ENCODE measurements at regions not wholly inside any gene's neighbourhood (a gene's known extent, or its start where the extent isn't known, plus 50 kb on each side); places are given as distances from the start of the nearest gene placed in this dataset.
"Not testable (repeated sequence)": the region's sequence is repeated elsewhere in the genome, so short reads cannot be mapped to it uniquely, and the experiment has no call there.

DNA sequence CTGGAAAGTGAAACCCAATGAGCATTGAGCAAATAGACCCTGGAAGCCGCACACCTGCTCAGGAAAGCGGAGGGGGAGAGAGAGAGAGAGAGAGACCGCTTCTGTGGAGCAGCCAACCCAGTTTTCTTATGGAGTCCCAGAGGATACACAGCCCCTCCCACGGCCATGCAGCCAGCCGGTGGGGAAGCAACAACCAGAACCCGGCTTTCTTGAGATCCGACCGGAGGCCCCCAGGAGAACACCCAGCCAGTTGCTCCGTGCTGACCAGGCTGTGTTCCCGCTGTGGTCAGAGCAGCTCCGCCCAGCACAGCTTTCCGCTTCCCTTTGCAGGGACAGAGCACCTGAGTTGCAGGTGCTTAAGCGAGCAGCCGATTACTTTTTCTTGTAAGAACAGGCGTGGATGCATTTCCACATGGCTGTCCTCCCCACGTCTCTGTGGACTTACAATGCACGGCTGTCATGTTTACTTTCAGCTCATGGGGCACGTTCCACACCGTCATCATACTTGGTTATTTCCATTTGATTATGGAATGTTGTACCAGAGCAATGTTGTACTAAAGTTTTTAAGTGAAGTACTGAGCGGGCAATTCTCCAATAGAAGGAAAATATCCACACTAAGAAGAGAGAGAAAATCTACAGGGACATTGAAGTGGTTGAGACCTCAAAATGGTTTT, 381.9 kb downstream of the THBS2 start:
- no peak for DNase-seq

DNA sequence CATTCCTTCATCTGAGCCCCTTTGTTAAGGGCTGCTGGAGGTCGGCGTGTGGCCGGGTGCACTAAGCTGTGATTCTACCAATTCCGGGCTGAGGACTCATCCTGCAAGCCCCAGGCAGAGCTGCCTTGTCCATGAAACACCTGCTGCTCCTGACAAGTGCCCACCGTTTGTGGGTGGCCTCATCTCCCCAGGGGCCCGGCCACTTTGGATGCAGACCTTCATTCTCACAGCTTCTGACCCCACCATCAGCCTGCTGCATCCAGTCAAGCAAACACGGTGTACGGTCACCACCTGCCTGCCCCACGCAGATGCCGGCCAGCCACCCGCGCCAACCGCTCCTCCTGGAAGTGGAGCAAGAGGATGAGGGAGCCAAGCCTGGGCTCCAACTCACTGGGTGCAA, 382.7 kb downstream of the THBS2 start:
- DNase-seq: no peak

DNA sequence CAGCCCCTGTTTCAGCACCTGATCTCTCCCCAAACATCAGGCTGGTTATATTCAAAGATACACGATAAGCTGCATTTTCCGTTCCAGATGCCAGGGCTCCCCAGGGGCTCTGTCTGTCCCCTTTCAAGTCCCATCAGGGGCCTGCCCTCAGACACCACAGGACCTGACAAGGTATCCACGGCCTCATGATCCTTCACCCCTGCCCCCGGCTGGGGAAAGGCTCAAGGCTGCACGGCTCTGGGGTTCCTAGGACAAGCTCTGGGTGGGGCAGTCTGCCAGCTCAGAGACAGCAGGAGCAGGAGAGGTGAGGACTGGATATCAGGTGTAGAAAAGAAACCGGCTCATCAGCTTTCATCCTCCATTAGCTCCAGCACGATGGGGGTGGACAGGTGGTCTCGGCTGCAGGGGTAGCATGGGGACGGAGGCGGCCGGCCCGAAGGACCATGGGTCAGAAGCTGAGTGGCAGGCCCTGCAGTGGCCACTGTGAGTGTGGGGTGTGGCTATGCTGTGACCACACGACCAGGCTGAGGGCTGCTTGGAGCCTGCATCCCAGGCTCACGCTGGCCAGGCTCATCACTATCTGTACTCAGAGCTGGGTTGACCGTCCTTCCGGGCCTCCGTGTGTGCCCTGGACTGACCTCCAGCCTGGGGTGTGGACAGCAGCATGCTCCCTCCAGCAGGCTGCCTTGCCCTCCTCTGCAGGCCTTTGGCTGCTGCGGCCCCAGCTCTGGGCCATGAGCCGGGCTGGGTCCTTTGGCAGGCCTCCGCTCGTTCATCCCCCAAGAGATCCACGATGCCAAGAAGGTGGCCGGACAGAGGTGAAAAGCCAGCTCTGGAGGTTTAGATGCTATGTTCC, 386.2 kb downstream of the THBS2 start:
- DNase-seq: no peak

DNA sequence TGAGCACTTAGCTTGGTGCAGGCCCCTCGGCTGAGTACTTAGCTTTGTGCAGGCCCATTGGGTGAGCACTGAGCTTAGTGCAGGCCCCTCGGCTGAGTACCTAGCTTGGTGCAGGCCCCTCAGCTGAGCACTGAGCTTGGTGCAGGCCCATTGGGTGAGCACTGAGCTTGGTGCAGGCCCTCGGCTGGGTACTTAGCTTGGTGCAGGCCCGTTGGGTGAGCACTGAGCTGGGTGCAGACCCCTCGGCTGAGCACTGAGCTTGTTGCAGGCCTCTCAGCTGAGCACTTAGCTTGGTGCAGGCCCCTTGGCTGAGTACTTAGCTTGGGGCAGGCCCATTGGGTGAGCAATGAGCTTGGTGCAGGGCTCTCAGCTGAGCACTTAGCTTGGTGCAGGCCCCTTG, 387.1 kb downstream of the THBS2 start:
- DNase-seq: no peak

DNA sequence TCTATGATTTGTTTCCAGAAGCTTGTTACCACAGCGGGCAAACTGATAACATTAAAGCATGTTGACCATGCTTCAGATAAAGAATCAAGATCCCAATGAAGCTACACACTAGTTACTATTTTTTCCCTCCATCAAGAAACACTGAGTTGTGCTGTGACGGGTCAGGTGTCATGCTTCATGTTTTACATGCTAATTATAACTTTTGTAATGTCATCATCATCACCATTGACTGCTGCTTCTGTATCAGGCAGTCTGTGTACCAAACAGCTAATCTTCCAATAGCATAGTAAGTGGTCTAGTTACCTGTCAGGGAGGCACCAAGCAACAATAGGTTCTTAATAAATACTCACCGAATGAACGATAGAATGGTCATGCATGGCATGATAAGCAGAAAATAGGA, 388.1 kb downstream of the THBS2 start:
- no peak for DNase-seq

DNA sequence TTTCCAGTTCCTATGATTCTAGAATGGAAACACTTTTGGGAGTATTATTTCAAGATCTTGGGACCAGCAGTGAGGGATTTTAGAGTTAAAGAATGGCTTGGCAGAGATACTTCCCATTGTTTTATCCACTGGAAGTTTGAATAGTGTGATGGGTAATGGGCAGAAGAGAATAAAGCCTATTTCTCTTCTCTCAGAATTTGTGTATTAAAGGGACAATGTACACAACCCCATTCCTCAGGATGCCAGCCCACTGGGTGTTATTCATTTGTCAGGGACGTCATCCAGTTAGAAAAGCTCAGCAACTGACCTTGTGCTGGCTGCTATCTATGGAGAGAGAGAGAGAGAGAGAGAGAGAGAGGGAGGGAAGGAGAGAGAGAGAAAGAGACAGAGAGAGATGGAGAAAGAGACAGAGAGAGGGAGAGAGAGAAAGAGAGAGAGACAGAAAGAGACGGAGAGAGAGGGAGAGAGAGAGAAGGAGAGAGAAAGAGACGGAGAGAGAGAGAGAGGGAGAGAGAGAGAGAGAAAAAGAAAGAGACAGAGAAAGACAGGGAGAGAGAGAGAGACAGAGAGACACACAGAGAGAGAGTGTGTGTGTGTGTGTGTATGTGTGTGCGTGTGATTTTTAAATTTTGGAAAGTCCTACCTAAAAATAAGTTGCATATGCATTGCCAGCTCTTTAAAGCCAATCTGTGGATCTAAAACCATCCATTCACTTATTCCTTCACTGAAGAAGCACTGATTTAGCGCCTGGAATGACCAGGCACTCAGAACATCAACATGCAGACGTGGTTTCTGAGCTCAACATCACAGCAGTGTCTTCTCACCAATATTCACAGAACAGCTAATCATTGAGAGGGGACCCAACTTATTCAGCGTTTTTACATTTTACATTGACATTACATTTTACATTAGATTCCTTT, 388.8 kb downstream of the THBS2 start:
- DNase-seq: no peak

DNA sequence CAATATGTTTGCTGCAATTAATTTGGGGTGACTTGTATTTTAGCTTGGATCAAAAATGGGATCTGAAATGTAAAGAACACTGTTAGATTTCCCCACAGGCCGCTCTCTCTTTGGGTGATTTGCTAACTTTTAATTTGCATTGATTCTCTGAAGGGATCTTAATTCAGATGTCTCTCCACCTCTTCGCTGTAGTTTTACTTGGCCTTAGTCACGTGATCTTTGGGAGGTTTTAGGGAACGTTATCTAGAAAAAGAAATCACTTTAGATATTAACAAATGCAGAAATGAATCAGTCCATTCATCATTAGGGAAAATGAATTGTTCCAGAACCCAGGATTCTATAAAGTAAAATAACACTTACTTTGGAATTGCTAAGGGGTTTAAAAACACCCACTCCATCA, 390.2 kb downstream of the THBS2 start:
- no peak for DNase-seq

DNA sequence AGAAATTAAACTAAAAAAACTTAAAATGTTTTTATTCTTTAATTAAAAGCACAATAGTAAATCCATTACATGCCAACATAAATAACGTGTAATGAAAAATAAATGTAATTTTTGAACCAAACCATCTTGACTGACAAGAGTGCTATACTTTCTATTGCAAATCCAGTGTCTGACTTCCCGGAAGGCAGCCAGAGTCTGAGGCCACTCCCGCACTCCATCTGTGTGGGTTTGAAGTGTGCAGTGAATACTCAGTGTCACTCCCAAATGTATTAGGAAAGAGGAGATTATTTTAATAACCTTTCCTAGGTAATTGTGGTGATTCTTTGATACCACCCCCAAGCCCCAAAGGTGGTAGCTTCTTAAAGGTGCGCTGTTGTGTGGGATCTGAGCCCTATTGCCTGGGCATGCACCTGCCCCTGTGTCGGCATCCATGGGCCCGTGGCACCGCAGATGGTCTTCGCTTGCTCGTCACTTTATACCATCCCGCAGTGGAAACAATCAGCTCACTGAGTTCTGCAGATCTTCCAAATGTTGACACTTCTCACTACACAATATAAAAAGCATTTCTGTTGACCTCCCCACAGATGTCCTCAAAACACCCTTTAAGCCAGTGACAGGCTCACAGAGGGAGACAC, 391.2 kb downstream of the THBS2 start:
- DNase-seq: no peak

DNA sequence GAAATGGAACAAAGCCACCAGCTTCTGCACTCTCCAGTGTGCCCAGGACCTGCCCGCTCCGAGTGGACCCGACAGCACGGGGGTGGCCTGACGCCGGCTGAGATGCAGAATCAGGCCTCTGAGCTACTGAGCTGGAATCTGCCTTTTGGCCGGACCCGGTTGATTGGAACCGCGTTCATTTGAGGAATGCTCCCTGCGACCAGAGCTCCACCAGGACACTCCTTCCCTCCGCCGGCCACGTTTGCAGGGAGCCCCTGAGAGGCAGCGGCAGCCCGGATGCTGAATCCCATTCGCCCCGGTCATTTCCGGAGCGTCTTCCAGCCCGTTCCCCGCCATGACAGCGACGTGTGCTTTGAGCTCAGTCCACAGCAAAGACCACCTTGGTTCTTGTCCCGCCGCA, 392.7 kb downstream of the THBS2 start:
- DNase-seq: no peak

DNA sequence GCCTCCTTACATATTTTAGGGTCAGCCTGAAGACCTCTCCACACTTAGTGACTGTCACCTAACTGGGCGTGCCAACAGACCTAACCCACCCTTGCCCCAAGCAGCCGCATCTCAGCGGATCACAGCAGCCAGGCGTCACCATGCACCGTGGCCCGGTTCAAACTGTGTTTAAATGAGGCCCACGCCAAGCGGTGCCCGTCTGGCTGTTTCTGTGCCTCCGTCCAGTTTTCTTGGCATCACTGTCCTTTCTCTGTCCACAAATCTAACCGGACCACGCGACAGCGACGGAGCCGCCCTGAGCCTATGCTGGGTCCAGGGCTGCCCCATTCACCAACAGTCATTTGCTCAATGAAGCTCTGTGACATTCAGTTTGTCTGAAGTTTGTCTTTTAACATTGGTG, 393.3 kb downstream of the THBS2 start:
- no peak for DNase-seq

DNA sequence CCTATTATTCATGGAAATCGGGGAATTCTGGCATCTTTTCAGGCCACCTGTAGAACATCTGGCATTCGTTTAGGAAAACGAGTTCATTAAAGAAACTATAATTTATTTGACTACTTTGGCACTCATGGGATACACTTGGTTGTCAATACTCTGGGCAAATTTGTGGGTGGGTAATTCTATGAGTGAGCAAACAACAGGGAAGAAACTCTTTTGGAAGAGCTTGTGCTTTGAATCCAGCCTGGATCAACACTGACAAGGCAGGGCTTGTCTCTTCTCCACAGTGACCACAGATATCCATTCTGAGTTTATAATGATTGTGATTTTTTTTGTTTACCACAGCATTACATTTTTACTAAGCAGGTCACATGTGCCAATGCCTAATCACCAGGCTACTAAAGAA, 394.7 kb downstream of the THBS2 start:
- DNase-seq: no peak

DNA sequence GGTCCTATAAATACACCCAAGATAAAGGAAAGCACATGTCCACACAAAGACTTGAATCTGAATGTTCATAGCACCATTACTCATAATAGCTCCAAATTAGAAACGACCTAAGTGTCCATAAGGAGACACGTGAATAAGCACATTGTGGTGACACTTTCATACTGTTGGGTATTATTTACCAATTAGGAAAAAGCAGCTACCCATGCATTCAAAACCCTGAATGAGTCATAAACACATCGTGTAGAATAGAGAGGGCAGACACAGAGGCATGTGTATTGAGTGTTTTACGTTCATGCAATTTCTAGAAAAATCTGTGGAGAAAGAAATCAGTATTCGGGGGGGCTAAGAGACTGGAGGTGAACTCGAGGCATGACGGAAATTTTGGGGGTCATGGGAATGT, 396.7 kb downstream of the THBS2 start:
- no peak for DNase-seq

DNA sequence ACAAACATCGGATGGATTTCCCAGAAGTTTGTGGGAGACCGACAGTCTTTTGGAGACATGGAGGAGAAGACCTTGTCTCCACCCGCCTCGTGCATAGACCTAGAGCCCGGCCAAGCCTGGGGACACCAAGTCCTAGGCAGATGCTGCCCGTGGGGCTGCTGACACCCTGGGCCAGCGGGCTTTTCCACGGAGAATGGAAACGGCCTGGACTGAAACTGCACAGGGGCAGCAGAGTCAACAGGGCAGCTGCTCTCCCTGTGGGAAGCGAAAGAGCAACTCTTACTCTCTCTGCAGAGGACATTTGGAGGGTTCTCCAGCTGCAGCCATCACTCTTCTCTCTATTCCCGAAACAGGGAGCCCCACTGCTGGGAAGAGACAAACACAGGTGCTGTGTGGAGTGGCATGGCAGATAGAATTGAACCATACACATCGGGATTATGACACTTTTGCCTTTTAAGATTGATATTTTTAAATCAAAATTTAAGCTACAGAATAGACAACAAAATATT, 401.2 kb downstream of the THBS2 start:
- no peak for DNase-seq

DNA sequence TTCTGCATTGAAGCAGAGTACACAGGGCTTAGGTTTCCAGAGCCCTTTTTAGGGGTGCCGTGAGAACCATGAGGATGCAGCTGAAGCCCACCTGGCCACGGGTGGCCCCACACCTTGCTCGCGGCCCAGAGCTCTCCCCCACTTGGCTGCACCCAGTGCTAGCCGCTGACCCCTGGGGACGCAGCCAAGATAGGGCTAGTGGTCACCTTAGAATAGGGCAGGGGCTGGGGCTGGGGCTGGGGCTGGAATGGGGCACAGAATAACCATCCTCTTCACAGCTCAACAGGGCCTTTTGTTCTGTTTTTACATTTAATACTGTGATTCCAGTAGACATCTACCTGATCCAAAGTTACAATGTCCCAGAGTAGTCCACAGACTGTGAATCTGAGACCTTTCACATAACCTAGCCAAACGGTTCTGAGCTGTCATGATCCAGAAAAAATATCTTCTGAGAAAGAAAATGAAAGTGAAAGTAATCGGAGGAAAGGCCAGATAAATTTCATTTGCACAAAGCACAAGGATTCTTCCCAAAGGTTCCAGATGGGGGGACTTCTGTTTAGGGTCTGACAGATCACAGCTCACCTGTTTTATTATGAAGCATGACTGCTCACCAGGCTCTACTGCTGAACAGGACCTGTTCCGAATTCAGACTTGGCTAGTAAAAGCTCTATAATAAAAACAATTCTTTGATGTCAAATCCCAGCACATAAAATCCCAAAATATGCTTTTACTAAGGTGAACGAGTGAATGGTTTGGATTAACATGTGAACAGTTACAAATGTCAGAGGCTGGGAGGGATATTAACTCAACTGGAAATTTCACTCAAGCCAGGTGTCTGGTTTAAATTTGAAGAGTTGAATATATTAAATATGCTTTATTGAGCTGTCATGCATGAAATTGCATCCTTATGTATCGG, 401.9 kb downstream of the THBS2 start:
- no peak for DNase-seq

DNA sequence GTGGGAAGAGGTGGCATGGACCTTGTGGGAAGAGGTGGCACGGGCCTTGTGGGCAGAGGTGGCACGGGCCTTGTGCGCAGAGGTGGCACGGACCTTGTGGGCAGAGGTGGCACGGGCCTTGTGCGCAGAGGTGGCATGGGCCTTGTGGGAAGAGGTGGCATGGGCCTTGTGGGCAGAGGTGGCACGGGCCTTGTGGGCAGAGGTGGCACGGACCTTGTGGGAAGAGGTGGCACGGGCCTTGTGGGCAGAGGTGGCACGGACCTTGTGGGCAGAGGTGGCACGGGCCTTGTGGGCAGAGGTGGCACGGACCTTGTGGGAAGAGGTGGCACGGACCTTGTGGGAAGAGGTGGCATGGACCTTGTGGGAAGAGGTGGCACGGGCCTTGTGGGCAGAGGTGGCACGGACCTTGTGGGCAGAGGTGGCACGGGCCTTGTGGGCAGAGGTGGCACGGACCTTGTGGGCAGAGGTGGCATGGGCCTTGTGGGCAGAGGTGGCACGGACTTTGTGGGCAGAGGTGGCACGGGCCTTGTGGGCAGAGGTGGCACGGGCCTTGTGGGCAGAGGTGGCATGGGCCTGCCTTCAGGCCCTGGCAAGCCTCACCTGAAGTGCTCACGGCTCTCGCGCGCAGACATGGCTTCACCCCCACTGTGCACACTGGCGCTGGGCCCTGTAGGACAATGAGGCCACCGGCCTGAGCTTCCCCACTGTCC, 403.5 kb downstream of the THBS2 start:
- not testable (repeated sequence) for DNase-seq

DNA sequence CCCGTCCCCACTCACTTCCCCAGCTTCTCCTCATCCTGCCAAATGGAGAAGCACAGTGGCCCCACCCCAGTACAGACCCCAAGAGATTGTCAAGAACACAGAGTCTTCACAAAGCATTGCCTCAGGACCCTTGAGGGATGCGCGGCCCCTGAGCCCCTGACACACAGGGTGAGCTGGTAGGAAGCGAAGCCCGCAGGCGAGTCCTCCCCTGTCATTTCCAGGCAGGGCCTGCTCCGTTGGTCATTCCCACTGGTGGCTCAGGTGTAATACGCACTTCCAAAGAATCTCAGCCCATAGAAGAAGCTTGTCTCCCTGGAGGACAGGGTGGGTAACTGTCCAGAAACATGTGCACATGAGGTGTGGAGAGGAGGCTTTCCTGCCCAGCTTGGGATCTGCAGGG, 404.2 kb downstream of the THBS2 start:
- no peak for DNase-seq

DNA sequence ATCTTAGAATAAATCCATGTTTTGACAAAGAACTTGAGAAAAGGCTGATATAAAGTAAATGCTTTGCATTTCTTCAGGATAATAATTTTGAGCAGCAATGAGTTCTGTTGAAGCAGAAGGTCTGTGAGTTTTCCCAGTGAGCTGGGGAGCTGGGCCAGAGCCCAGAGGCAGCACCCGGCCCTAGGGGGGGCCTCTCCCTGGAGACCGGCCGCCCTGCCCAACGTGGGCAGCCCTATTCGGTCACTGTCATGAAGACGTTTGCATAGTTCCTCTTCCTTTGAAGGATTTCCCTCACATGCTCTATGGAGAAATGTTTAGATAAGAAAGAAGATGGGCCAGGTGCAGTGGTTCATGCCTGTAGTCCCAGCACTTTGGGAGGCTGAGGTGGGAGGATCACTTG, 404.8 kb downstream of the THBS2 start:
- DNase-seq: no peak

DNA sequence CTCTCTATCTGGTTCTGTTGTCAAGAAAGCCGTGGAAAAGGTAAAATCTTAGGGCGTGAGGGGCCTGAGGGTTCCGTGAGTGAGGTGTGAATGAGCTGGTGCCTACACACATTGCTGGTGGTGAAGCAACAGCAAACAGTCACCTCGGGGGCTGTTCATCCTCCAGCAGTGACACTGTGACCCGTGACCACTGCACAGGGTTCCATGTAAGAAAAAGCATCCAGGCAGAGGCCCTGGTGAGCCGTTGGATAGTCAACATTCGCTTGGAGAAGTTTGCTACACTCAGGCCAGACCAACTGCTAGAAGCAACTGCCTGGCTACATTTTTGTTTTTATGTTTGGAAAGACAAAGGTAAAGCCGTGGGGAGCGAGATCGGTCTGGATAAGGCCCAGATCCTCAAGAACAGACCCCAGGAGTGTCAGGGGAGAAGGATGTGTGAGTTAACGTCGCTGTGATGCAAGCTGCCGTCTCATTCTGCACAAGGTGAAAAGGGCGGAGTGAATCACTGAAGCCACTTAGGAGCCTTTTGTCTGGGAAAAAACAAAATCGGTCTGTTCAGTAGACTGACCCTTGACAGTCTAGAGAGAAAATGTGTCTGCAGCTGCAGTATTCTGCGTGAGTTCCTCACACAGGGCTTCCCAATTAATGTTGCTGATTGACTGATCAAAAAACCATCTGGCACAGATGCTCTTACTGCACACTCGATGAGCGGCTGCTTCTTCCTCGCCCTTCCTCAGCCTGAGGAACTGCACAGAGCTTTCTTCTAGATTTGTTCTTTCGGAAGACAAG, 404.0 kb downstream of the SMOC2 start:
- no peak for DNase-seq

DNA sequence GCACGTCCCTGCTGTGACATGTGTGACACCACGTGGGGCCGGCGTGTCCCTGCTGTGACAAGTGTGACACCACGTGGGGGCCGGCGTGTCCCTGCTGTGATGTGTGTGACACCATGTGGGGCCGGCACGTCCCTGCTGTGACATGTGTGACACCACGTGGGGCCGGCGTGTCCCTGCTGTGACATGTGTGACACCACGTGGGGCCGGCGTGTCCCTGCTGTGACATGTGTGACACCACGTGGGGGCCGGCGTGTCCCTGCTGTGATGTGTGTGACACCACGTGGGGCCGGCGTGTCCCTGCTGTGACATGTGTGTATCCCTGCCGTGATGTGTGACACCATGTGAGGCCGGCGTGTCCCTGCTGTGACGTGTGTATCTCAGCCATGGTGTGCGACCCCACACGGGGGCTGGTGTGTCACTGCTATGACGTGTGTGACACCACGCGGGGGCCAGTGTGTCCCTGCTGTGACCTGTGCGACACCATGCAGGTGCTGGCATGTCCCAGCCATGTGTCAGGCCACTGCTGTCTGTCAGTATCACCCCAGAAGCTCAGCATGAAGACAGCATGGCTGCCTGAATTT, 401.7 kb downstream of the SMOC2 start:
- DNase-seq: not testable (repeated sequence)

All from stimulated activated CD4-positive, alpha-beta T cell treated with anti-CD3 and anti-CD28 coated beads, Interleukin-4, amount 100 ng/mL, for 4 hours (primary cell).